ENCODE measurements at regions not wholly inside any gene's neighbourhood (a gene's known extent, or its start where the extent isn't known, plus 50 kb on each side); places are given as distances from the start of the nearest gene placed in this dataset.

- Mint-ChIP-seq H3K4me1 (peaks cover 19 to 26% (median 26%) of the 10 kb centered on the region in 3 donors), H3K9me3 (peaks cover 0 to 4% (median 3%) of the 10 kb centered on the region in 3 donors), H3K4me3 (no peak overlapping the region), H3K36me3 (no peaks in the 10 kb centered on the region), H3K27me3 (peaks cover 0 to 3% of the 10 kb centered on the region in 2 donors), H3K27ac (no peak overlapping the region)
- ATAC-seq (replicated peaks in 1 of 4) (no peak), DNase-seq (no peak)
- Histone ChIP-seq H3K36me3 (ENCODE audit: control insufficient read depth in 2 of 2, extremely low read depth in 1 of 2, insufficient read depth in 1 of 2, low read length in 1 of 2) (no peaks in the 10 kb centered on the region), H3K4me1 (ENCODE audit: control insufficient read depth in 1 of 2, extremely low read depth in 1 of 2, insufficient read depth in 2 of 2, low read length in 2 of 2) (peaks cover 3 to 15% of the 10 kb centered on the region in 2 experiments), H3K4me3 (ENCODE audit: control insufficient read depth in 1 of 2, extremely low read depth in 1 of 2, low read length in 1 of 2) (no peak overlapping the region), H3K27me3 (replicated peaks in 1 of 2; ENCODE audit: control insufficient read depth in 2 of 2, extremely low read depth in 1 of 2, insufficient read depth in 2 of 2, low read length in 1 of 2) (no peaks in the 10 kb centered on the region), H3K9me3 (no peaks in the 10 kb centered on the region), H3K27ac (ENCODE audit: low read length) (no peak overlapping the region)
- ChIA-PET POLR2A (no interaction called here), CTCF (interaction anchor here in 1 of 2 donors (0.6 kb wide), 1 partner anchor 1802 kb away, joined by 3 read pairs; no protein-coding TSS in a partner anchor)
Measured at GRCh38 chr1:199161319-199161680, 522.5 kb downstream of the PTPRC start.

- Histone ChIP-seq H3K36me3 (ENCODE audit: control insufficient read depth in 2 of 2, extremely low read depth in 1 of 2, insufficient read depth in 1 of 2, low read length in 1 of 2) (no peaks in the 10 kb centered on the region), H3K4me3 (ENCODE audit: control insufficient read depth in 1 of 2, extremely low read depth in 1 of 2, low read length in 1 of 2) (no peak overlapping the region), H3K9me3 (no peaks in the 10 kb centered on the region), H3K27ac (ENCODE audit: low read length) (no peak overlapping the region), H3K4me1 (ENCODE audit: control insufficient read depth in 1 of 2, extremely low read depth in 1 of 2, insufficient read depth in 2 of 2, low read length in 2 of 2) (peaks cover 3 to 15% of the 10 kb centered on the region in 2 experiments), H3K27me3 (replicated peaks in 1 of 2; ENCODE audit: control insufficient read depth in 2 of 2, extremely low read depth in 1 of 2, insufficient read depth in 2 of 2, low read length in 1 of 2) (no peaks in the 10 kb centered on the region)
- H3K4me1 Mint-ChIP-seq: peaks cover 19 to 26% (median 26%) of the 10 kb centered on the region in 3 donors
- no CpG with 5 or more reads among the region's 3 CpGs for WGBS (ENCODE audit: insufficient coverage)
- POLR2A ChIA-PET: no interaction called here
- no peak for DNase-seq
- no peak for ATAC-seq (replicated peaks in 1 of 4)
- peaks cover 0 to 3% of the 10 kb centered on the region in 2 donors for H3K27me3 Mint-ChIP-seq
- peak overlapping the region in 1 of 2 donors; percentile 53 for H3K27ac Mint-ChIP-seq
- CTCF ChIA-PET: no interaction called here
- H3K4me3 Mint-ChIP-seq: no peak overlapping the region
- no peaks in the 10 kb centered on the region for H3K36me3 Mint-ChIP-seq
- H3K9me3 Mint-ChIP-seq: peaks cover 0 to 4% (median 3%) of the 10 kb centered on the region in 3 donors
Measured at GRCh38 chr1:199161766-199162303, 523.0 kb downstream of the PTPRC start.

GRCh38 chr1:199163267-199163666, 524.4 kb downstream of the PTPRC start:
- Mint-ChIP-seq H3K27ac (no peak overlapping the region), H3K9me3 (peaks cover 0 to 4% (median 3%) of the 10 kb centered on the region in 3 donors), H3K4me3 (no peak overlapping the region), H3K27me3 (peaks cover 0 to 3% of the 10 kb centered on the region in 2 donors), H3K36me3 (no peaks in the 10 kb centered on the region), H3K4me1 (peaks cover 19 to 28% (median 26%) of the 10 kb centered on the region in 3 donors)
- POLR2A ChIA-PET: interaction anchor here in 1 of 2 donors (0.8 kb wide), 1 partner anchor 296 kb away, joined by 4 read pairs; no protein-coding TSS in a partner anchor
- Histone ChIP-seq H3K36me3 (ENCODE audit: control insufficient read depth in 2 of 2, extremely low read depth in 1 of 2, insufficient read depth in 1 of 2, low read length in 1 of 2) (no peaks in the 10 kb centered on the region), H3K4me3 (ENCODE audit: control insufficient read depth in 1 of 2, extremely low read depth in 1 of 2, low read length in 1 of 2) (no peak overlapping the region), H3K4me1 (ENCODE audit: control insufficient read depth in 1 of 2, extremely low read depth in 1 of 2, insufficient read depth in 2 of 2, low read length in 2 of 2) (peaks cover 3 to 15% of the 10 kb centered on the region in 2 experiments), H3K27me3 (replicated peaks in 1 of 2; ENCODE audit: control insufficient read depth in 2 of 2, extremely low read depth in 1 of 2, insufficient read depth in 2 of 2, low read length in 1 of 2) (no peaks in the 10 kb centered on the region), H3K27ac (ENCODE audit: low read length) (peak overlapping the region; percentile 13), H3K9me3 (no peaks in the 10 kb centered on the region)
- WGBS (ENCODE audit: insufficient coverage): no CpG with 5 or more reads among the region's 4 CpGs
- no peak for ATAC-seq (replicated peaks in 1 of 4)
- CTCF ChIA-PET: interaction anchor here in 1 of 2 donors (0.6 to 1.2 kb wide), 2 partner anchors 24 to 428 kb away, joined by 3 read pairs; no protein-coding TSS in a partner anchor
- DNase-seq: no peak

GRCh38 chr1:199163670-199164069, 524.8 kb downstream of the PTPRC start:
- Histone ChIP-seq H3K27ac (ENCODE audit: low read length) (peak overlapping the region; percentile 13), H3K36me3 (ENCODE audit: control insufficient read depth in 2 of 2, extremely low read depth in 1 of 2, insufficient read depth in 1 of 2, low read length in 1 of 2) (no peaks in the 10 kb centered on the region), H3K9me3 (no peaks in the 10 kb centered on the region), H3K4me1 (ENCODE audit: control insufficient read depth in 1 of 2, extremely low read depth in 1 of 2, insufficient read depth in 2 of 2, low read length in 2 of 2) (peaks cover 3 to 19% of the 10 kb centered on the region in 2 experiments), H3K4me3 (ENCODE audit: control insufficient read depth in 1 of 2, extremely low read depth in 1 of 2, low read length in 1 of 2) (no peak overlapping the region), H3K27me3 (replicated peaks in 1 of 2; ENCODE audit: control insufficient read depth in 2 of 2, extremely low read depth in 1 of 2, insufficient read depth in 2 of 2, low read length in 1 of 2) (no peaks in the 10 kb centered on the region)
- Mint-ChIP-seq H3K4me1 (peaks cover 23 to 32% (median 30%) of the 10 kb centered on the region in 3 donors), H3K4me3 (no peak overlapping the region), H3K9me3 (peaks cover 0 to 4% (median 3%) of the 10 kb centered on the region in 3 donors), H3K27me3 (peaks cover 0 to 3% of the 10 kb centered on the region in 2 donors), H3K27ac (peak overlapping the region in 1 of 2 donors; percentile 63), H3K36me3 (no peaks in the 10 kb centered on the region)
- no CpG with 5 or more reads among the region's 1 CpG for WGBS (ENCODE audit: insufficient coverage)
- no peak for DNase-seq
- POLR2A ChIA-PET: interaction anchor here in 1 of 2 donors (0.8 kb wide), 1 partner anchor 296 kb away, joined by 4 read pairs; no protein-coding TSS in a partner anchor
- ATAC-seq (replicated peaks in 1 of 4): no peak
- CTCF ChIA-PET: interaction anchor here in 1 of 2 donors (0.6 to 1.2 kb wide), 2 partner anchors 24 to 428 kb away, joined by 3 read pairs; no protein-coding TSS in a partner anchor

- Histone ChIP-seq H3K4me1 (ENCODE audit: control insufficient read depth in 1 of 2, extremely low read depth in 1 of 2, insufficient read depth in 2 of 2, low read length in 2 of 2) (peaks cover 16 to 20% of the 10 kb centered on the region in 2 experiments), H3K27ac (ENCODE audit: low read length) (no peak overlapping the region), H3K9me3 (no peaks in the 10 kb centered on the region), H3K4me3 (ENCODE audit: control insufficient read depth in 1 of 2, extremely low read depth in 1 of 2, low read length in 1 of 2) (no peak overlapping the region), H3K27me3 (replicated peaks in 1 of 2; ENCODE audit: control insufficient read depth in 2 of 2, extremely low read depth in 1 of 2, insufficient read depth in 2 of 2, low read length in 1 of 2) (no peaks in the 10 kb centered on the region), H3K36me3 (ENCODE audit: control insufficient read depth in 2 of 2, extremely low read depth in 1 of 2, insufficient read depth in 1 of 2, low read length in 1 of 2) (no peaks in the 10 kb centered on the region)
- Mint-ChIP-seq H3K4me1 (peaks cover 39 to 47% (median 42%) of the 10 kb centered on the region in 3 donors), H3K27ac (no peak overlapping the region), H3K27me3 (peaks cover 0 to 3% of the 10 kb centered on the region in 2 donors), H3K4me3 (no peak overlapping the region), H3K36me3 (no peaks in the 10 kb centered on the region), H3K9me3 (peaks cover 0 to 3% (median 0%) of the 10 kb centered on the region in 3 donors)
- no CpG with 5 or more reads among the region's 3 CpGs for WGBS (ENCODE audit: insufficient coverage)
- DNase-seq: no peak
- POLR2A ChIA-PET: no interaction called here
- ATAC-seq (replicated peaks in 1 of 4): no peak
- CTCF ChIA-PET: interaction anchor here in 1 of 2 donors (1.0 kb wide), 1 partner anchor 8 kb away, joined by 3 read pairs; no protein-coding TSS in a partner anchor
Measured at GRCh38 chr1:199167460-199167859, 528.6 kb downstream of the PTPRC start.

- no CpG with 5 or more reads among the region's 2 CpGs for WGBS (ENCODE audit: insufficient coverage)
- ChIA-PET POLR2A (no interaction called here), CTCF (interaction anchor here in 1 of 2 donors (1.1 kb wide), 1 partner anchor 57 kb away, joined by 4 read pairs; no protein-coding TSS in a partner anchor)
- Mint-ChIP-seq H3K27ac (peak overlapping the region; percentile 58 to 62), H3K36me3 (no peaks in the 10 kb centered on the region), H3K4me3 (no peak overlapping the region), H3K9me3 (no peaks in the 10 kb centered on the region), H3K4me1 (peaks cover 42 to 49% (median 44%) of the 10 kb centered on the region in 3 donors), H3K27me3 (peaks cover 0 to 3% of the 10 kb centered on the region in 2 donors)
- peak overlapping the region; percentile 59 for H3K27ac ChIP-seq (ENCODE audit: low read length)
- H3K36me3 ChIP-seq (ENCODE audit: control insufficient read depth in 2 of 2, extremely low read depth in 1 of 2, insufficient read depth in 1 of 2, low read length in 1 of 2): no peaks in the 10 kb centered on the region
- no peak overlapping the region for H3K4me3 ChIP-seq (ENCODE audit: control insufficient read depth in 1 of 2, extremely low read depth in 1 of 2, low read length in 1 of 2)
- no peaks in the 10 kb centered on the region for H3K9me3 ChIP-seq
- H3K4me1 ChIP-seq (ENCODE audit: control insufficient read depth in 1 of 2, extremely low read depth in 1 of 2, insufficient read depth in 2 of 2, low read length in 2 of 2): peaks cover 26 to 30% of the 10 kb centered on the region in 2 experiments
- peak; percentile 54 to 76 (median 68) for ATAC-seq (replicated peaks in 1 of 4)
- H3K27me3 ChIP-seq (replicated peaks in 1 of 2; ENCODE audit: control insufficient read depth in 2 of 2, extremely low read depth in 1 of 2, insufficient read depth in 2 of 2, low read length in 1 of 2): no peaks in the 10 kb centered on the region
- peak in 2 of 35 experiments; percentile 8 to 41 for DNase-seq
Measured at GRCh38 chr1:199168888-199169585, 530.2 kb downstream of the PTPRC start.
